ENCODE measurements at regions not wholly inside any gene's neighbourhood (a gene's known extent, or its start where the extent isn't known, plus 50 kb on each side); places are given as distances from the start of the nearest gene placed in this dataset.

DNA sequence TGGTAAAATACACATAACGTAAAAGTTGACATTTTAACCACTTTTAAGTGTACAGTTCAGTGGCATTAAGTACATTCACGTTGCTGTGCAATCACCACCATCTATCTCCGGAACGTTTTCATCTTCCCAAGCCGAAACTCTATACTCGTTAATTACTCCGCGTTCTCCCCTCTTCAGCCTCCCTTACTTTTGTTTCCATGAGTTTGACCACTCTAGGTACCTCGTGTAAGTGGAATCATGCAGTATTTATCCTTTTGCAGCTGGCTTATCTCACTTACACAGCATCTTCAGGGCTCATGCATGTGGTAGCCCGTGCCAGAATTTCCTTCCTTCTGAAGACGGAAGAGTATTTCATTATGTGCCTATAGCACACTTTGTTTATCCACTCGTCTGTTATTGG, 225.2 kb downstream of the SLC4A3 start:
- TF ChIP-seq, protein P1, sequence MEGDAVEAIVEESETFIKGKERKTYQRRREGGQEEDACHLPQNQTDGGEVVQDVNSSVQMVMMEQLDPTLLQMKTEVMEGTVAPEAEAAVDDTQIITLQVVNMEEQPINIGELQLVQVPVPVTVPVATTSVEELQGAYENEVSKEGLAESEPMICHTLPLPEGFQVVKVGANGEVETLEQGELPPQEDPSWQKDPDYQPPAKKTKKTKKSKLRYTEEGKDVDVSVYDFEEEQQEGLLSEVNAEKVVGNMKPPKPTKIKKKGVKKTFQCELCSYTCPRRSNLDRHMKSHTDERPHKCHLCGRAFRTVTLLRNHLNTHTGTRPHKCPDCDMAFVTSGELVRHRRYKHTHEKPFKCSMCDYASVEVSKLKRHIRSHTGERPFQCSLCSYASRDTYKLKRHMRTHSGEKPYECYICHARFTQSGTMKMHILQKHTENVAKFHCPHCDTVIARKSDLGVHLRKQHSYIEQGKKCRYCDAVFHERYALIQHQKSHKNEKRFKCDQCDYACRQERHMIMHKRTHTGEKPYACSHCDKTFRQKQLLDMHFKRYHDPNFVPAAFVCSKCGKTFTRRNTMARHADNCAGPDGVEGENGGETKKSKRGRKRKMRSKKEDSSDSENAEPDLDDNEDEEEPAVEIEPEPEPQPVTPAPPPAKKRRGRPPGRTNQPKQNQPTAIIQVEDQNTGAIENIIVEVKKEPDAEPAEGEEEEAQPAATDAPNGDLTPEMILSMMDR (IDR thresholded peaks at IDR 0.05), result no peak
- no peak for TF ChIP-seq ZFX (IDR thresholded peaks at IDR 0.05; ENCODE audit: borderline replicate concordance)

All from 22Rv1 (cell line).